CD4-positive, alpha-beta T cell treated with Interleukin-12 subunit alpha and Interleukin-12 subunit beta, for 1 hour (primary cell): ENCODE measurements at regions not wholly inside any gene's neighbourhood (a gene's known extent, or its start where the extent isn't known, plus 50 kb on each side); places are given as distances from the start of the nearest gene placed in this dataset.
"Not testable (repeated sequence)": the region's sequence is repeated elsewhere in the genome, so short reads cannot be mapped to it uniquely, and the experiment has no call there.

ENCODE experiments used
- DNase-seq: peaks from one replicate; pipeline ENCODE4 v3.0.0-alpha.2; 2020

- DNase-seq: no peak
Observed at GRCh38 chr15:56568466-56569167, 103.7 kb upstream of the MNS1 start.

DNA sequence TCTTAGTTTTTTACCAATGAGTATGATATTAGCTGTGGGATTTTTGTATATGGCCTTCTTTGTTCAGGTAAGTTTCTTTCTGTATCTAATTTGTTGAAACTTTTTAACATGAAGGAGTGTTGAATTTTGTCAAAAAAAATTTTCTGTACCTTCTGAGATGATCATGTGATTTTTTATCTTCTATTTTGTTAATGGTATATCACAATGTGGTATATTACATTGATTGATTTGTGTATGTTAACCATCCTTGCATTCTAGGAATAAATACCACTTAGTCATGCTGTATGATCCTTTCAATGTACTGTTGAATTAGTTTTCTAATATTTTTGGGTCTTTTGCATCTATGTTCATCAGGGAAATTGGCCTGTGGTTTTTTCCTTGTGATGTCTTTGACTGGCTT lies 92.5 kb upstream of the MNS1 start:
- no peak for DNase-seq

DNA sequence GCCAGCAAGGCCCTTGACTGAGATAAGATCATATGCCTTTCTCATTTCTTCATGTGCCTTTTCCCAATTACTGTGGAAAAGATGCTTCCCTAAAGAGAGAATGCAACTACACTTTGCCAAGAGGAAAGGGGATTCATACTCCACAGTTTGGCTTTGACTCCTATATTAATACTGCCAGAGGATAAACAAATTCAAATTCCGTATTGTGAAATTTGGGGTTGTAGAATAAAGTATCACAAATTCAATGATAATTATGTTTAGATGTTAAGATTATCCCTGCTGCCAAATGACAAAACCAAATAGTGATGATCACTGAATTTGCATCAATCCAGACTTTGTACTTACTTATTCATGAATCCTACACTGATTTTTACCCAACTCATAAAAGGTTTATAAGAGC lies 88.5 kb upstream of the MNS1 start:
- DNase-seq: no peak

- no peak for DNase-seq
Observed at GRCh38 chr15:56552659-56553058, 87.7 kb upstream of the MNS1 start.

- DNase-seq: not testable (repeated sequence)
Observed at GRCh38 chr15:56540570-56540969, 75.6 kb upstream of the MNS1 start.

DNA sequence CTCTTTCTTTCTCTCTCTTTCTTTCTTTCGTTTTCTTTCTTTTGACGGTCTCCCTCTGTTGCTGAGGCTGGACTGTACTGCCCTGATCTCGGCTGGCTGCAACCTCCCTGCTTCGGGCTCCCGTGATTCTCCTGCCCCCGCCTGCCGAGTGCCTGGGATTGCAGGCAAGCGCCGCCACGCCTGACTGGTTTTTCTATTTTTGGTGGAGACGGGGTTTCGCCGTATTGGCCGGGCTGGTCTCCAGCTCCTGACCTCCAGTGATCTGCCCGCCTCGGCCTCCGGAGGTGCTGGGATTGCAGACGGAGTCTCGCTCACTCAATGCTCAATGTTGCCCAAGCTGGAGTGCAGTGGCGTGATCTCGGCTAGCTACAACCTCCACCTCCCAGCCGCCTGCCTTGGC lies 75.2 kb upstream of the MNS1 start:
- DNase-seq: not testable (repeated sequence)

DNA sequence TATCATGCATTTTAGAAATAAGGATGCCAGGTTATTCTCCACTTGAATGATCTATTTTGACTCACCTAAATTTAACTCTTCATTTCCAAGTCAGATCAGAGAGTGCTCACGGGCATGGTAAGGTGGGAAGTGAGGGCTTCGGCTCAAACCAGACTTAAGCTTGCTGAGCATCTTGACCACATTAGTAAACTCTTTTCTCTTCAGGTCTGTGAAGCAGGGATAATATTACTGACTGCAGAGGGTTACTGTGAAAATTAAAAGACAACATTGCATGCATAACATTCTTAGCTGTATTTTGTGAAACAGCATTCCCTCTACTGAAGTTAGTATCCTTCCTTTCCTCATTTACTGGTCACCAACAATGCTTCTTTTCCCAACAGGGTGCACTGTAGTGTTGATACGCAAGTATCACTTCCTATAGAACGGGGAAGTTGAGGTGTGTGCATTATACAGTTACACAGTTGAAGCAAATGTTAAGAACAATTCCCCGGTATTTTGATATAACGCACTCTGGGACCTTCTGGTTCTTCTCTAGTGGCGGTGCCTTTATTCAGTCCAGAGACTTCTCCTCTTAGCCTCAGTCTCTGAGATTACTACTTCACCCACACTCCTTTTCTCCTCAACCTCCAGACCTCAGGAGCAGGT lies 74.1 kb upstream of the MNS1 start:
- no peak for DNase-seq

GRCh38 chr15:56537881-56538280 lies 72.9 kb upstream of the MNS1 start:
- peak; percentile 43 for DNase-seq

DNA sequence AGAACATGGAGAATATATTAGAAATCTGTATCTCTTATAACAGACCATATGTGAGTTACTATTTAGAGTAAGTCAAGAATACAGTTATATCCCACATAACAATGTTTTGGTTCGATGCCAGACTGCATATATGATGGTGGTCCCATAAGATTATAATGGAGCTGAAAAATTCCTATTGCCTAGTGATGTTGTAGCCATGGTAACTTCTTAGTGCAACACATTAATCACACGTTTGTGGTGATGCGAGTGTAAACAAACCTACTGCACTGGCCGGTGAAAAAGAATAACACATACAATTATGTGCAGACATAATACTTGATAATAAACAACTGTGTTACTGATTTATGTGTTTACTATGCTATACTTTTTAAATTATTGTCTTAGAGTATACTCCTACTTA lies 69.8 kb upstream of the MNS1 start:
- DNase-seq: no peak

- no peak for DNase-seq
Observed at GRCh38 chr15:56533731-56534403, 68.9 kb upstream of the MNS1 start.

DNA sequence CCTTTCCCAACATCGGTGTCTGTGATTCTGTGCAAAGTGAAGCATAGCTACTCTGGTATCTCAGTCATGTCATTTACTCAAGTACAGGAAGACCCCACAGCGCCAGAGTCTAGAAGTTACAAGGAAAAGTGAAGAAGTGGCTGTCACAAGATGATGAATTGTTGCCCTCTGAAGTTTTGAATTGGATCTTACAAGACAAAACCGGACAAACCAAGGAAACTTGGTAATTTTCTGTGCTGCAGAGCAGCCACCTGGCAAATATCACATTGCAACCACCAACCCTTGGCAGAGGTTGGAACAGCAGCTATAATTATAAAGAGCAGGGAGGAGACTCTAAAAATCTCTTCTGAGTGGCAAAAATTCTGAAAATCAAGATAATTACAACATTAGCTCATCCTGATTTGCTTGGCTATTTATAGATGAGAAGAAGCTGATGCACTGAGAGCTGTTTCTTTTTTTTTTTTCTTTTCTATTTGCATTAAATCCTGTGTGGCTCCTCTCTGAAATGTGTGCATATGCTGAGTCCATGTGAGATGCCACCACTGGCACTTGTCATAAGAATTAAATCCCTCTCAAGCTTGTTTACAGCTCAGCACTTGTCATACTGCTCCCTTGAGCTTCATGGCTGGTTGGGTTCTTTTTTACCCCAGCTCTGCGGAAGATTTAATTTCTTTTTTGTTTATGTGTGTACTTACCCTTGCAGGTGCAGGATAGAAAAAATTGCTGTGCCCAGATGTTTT lies 68.0 kb upstream of the MNS1 start:
- no peak for DNase-seq

- no peak for DNase-seq
Observed at GRCh38 chr15:56530157-56530556, 65.2 kb upstream of the MNS1 start.

DNA sequence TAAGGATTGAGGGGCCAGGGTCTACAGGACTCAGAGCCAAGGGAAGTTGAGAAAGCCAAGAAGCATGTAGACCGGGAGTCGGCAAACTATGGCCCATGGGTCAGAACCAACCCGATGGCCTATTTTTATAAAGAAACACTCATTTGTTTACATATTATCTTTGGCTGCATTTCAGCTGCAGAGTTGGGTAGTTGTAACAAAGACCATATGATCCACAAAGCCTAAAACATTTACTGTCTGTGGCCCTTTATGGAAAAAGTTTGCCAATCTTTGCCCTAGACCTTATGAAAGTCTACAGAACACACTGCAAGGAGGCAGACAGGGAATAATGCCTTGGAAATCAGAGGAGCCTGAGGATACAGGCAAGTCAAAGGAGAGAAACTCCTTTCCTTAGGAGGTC lies 63.2 kb upstream of the MNS1 start:
- no peak for DNase-seq

DNA sequence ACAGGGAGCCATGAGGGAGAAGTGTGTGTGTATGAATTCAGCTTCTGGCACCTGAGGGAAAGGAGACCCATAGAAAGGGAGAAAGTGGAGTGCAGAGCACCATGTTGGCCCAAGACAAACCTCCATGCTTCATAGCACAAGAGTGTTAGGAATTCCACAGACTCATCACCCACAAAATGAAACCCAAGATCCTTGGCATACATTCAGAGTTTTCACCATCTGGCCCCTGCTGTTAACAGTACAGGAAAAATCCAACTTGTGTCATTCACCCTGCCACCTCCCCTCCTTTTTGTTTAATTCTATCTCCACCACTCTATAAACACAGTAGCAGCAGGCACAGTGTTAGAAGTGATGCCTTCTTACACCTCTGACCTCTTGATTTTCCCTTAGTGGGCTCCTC lies 60.0 kb upstream of the MNS1 start:
- DNase-seq: no peak

DNA sequence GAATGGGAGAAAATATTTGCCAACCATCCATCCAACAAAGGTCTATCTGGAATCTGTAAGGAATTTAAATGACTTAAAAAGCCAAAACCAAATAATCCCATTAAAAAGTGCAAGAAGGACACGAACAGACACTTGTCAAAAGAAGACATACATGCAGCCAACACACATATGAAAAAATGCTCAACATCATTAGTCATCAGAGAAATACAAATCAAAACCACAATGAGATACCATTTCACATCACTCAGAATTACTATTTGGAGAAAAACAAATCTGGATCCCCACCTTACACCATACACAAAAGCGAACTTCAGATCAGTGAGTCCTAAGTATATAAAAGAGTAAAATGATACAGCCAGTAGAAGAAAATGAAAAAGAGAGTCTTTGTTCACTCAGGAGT lies 58.6 kb upstream of the MNS1 start:
- DNase-seq: no peak

DNA sequence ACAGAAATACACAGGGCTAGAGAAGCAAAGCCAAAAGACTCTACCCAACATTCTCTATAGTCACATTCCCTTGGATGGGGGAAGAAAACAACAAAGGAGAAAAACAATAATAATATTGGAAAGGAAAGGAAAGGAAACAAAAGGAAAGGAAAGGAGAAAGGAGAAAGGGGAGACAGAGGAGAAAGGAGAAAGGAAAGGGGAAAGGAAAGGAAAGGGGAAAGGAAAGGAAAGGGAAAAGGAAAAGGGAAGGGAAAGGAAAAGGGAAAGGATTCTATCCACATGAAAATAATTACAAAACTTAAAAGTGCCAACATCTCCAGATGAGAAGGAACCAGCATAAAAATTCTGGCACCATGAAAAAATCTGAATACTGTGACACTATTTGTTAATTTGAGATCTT lies 54.1 kb upstream of the MNS1 start:
- DNase-seq: no peak
